ENCODE measurements at regions not wholly inside any gene's neighbourhood (a gene's known extent, or its start where the extent isn't known, plus 50 kb on each side); places are given as distances from the start of the nearest gene placed in this dataset.
"Not testable (repeated sequence)": the region's sequence is repeated elsewhere in the genome, so short reads cannot be mapped to it uniquely, and the experiment has no call there.

DNA sequence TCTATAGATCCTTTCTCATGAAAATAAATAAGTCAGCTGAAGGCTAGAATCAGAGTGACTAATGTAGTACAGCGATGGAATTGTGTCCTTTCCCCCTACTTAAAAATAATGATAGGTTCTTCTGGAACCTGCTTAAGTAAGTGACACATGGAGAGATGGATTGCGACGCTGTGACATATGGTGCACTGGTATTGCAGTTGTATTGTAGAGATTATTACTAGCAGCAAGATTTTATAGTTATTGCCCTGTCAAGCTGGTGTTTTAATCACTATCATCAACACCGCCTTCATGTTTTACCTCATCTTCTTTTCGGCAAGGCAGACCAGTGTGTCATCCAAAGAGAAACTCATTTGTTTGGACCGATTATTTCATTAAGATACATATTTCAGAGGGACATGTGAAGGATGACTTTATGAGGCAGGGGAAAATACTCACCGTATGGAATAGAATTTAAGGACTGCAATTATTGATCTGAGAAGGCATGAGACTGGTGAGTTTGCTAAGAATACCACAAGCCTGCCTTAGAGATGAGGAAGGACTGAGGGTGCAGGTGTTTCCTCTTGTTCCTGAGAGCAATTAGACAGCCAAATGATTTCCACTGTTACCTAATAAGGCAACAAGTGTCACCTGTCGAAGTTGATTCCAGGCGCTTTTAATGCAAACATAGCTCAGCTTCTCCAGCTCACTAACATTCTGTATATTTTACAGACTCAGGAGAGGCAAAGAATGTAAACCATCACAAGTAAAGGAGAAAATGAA is 1855.5 kb downstream of the MAT2B start:
- DNase-seq = no peak

DNA sequence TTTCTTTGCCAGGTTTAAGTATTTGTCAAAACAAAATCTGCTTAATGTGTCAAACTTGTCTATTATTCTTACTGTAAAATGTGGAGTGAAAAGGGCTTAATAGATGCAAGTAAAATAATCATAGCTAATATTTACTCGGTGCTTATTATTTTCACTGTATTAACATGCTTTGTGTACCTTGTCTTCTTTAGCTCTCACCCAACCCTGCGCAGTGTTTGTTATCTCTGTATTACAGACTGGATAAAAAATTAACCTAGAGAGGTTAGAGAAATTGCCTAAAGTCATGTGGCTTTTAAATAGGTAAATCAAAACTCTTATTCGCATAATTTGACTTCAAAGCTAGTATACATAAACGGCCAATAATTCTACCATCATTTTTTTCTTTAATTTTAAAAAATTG is 1864.8 kb downstream of the MAT2B start:
- DNase-seq = no peak

DNA sequence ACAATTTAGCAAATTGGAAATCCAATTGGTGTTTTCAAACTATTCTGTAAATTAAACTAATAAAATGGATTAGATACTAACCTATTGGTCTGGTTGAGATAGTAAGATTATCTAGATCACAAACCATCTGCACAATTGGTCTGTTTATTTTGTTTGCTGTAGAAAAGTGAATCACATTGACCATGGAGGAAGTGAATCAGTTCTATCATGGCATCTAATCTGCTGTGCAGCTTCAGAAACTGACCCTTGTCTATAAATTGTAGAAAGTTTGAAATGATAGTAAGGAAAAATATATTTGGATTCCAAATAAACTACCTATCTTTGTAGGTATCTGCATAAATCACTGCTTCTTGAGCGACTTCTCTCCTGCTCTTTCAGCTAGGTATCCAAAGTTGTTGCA is 1865.4 kb downstream of the MAT2B start:
- no peak for DNase-seq

DNA sequence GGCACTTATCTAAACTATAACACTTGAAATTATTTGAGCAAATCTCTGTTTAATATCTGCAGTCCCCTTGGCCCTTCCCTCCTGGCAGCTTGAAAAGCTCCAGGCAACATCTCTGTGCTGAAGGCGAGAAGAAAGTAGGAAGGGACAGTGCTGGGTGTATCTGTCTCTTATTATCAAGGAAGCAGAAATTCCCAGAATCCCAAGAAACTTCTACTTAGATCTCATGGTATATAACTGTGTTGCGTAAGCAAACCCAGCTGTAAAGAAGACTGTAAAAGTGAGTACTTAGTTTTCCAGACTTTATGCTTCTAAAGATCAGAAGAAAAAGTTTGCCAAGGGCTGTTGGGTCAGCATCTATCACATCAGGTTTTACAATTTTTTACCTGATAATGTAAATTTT is 1869.8 kb downstream of the MAT2B start:
- no peak for DNase-seq

DNA sequence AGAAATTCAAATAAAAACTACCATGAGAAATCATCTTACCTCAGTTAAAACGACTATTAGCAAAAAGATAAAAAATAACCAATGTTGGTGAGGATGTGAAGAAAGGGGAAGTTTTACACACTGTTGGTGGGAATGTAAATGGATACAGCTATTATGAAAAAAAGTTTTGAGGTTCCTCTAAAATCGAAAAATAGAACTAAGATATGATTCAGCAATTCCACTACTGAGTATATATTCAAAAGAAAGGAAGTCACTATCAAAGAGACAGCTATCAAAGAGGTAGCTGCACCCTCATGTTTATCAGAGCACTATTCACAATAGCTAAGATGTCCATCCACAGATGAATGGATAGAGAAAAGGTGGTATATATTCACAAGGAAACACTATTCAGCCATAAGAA is 1888.4 kb downstream of the MAT2B start:
- DNase-seq = no peak

DNA sequence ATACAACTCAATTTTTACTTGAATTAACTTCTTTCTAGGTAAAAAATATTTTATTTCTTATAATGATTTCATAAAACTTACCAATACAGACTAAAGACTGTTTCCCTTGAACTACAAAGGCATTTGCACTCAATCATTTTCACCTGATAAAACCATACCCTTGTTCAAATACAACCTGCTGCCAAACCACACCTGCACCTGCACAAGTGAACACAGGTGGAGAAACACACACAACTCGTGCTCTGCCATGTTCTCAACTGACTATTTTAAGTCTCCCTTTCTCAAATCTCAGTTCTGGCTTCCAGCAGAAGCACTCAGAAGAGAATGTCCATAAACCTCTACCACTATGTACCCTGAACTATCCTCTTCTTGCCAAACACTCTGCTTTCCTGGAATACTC is 1892.1 kb downstream of the MAT2B start:
- DNase-seq = no peak

DNA sequence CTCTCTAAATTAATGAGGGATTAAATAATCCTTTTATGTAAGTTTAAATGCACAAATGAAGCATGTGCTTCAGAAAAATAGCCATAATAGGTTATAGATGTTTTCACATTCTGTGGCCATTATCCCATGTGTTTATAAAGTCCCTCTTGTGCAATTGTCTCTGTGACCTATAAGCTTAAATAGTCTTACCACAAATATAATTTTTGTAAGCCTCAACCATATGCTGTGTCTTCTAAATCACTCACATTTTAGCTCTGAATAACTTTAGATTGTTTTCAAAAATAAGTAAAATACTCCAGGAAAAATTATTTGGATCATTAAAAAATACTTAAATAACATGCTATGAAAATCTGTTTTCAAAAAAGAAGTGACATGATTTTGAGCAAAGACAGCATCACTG is 1894.7 kb downstream of the MAT2B start:
- DNase-seq = no peak

DNA sequence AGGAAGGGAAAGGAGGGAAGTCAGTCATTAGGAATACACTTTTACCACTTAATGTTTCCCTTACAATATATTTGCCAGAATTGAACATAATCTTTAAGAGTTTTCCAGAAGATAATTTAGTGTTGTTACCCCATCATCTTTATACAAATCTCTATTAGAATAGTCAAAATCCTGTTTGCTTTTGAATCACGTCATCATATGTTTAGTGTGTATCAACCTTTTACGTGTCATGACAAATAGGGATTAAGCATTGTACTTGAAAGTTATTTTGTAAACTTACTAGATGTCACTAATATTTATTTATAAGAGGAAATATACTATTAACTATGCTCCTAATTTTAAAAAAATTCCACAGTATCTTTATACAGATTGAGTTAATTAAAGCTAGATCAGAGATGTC is 1899.5 kb downstream of the MAT2B start:
- DNase-seq = no peak

DNA sequence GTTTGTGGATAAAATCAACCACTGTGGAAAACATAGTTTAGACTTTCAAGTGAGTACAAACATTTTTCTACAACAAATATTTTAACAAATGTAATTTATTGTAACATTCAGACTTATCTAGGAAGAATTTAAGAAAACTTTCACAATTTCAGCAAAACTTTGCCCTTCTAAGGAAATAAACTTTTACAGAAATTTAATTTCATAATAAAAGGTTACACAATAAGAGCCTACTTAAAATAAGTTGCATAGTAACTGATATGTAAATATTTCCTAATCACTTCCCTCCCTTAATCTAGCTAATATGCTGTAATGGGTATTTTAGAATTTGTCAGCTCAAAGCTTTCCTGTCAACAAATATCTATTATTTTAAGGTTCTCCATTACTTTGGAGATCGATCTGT is 1899.9 kb downstream of the MAT2B start:
- no peak for DNase-seq

DNA sequence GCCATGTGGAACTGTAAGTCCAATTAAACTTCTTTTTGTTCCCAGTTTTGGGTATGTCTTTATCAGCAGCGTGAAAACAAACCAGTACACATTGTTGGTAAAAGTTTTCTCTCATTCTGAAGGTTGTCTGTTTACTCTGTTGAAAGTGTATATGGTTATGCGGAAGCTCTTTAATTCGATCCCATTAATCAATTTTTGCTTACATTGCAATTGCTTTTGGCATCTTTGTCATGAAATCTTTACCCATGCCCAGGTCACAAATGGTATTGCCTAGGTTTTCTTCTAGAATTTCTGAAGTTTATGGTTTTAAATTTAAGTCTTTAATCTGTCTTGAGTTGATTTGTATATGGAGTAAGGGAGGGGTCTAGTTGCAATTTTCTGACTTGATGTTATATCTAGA is 1901.9 kb downstream of the MAT2B start:
- DNase-seq = no peak

DNA sequence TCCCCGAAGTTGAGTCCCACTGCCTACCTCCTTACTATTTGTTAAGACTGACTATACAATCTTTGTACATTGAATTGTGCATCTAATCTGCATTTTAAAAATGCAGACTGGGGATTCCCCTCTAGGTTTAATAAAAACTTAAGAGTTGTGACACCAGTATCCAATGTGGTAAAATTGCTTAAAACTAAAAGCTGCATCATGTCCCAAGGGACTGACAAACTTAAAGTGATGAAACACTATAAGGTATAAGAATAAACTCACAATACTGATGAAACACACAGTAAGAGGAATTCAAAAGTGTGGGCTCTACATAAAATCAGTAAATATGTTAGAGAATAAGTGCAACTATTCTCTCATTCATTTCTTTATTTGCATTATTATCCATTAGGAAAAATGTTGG is 1905.1 kb downstream of the MAT2B start:
- DNase-seq = no peak

DNA sequence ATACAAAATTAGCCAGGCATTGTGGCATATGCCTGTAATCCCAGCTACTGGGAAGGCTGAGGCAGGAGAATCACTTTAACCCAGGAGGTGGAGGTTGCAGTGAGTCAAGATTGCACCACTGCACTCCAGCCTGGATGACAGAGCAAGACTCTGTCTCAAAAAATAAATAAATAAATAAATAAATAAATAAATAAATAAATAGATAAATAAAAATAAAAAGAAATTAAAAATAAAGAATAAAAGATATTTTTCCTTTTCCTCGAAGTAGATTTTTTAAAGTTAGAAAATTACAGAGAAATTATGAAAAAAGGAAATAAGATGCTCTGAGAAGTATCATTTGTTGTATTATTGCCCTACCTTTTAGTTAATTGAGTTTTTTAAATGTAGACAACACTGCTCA is 1906.1 kb downstream of the MAT2B start:
- not testable (repeated sequence) for DNase-seq

DNA sequence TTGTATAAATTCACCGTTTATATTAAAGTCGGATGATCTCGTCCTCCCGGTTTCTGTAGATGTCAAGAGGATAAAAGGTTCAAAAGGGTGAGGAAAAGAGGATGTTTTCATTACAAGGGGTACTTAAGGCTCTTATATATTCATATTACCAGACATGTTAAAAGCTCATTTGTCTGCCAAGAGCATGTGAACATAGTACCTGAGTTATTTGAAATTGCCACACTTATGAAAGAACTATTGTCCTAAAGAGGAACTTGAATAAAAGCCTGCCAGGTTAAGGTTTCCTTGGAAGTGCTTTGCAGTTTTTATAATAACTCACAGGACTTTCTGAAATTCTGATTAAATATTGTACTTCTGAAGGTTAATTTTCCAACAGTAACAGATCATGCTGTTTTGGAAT is 1915.1 kb downstream of the MAT2B start:
- no peak for DNase-seq

DNA sequence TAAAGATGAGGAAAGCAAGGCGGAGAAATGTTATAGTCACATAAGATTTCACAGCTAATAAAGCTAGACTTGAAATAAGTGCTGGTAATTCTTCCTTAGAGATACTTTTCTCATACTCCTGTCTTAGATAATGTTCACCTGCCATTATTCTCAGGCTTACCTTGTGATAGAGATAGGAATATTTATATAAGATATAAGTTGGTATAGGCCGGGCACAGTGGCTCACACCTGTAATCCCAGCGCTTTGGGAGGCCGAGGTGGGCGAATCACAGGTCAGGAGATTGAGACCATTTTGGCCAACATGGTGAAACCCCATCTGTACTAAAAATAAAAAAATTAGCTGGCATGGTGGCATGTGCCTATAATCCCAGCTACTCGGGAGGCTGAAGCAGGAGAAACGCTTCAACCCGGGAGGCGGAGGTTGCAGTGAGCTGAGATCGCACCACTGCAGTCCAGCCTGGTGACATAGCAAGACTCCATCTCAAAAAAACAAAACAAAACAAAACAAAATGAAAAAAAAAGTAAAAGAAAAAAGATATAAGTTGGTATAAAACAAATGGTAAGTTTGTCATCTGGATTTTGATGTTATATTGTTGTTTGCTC is 1918.4 kb downstream of the MAT2B start:
- no peak for DNase-seq

DNA sequence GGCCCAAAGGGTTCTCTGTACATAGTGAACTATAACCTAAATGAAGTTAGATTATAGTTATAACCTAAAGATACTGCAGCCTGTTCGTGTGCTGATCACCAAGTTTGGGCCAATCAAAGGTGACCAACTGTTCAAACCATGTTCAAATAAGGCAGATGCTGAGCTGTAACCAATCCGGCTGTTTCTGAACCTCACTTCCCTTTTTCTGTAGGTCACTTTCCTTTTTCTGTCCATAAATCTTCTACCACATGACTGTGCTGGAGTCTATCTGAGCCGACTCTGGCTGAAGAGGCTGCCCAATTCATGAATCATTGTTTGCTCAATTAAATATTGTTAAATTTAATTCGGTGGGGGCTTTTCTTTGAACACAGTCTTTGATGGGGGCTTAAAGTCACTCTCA is 1920.2 kb downstream of the MAT2B start:
- no peak for DNase-seq

DNA sequence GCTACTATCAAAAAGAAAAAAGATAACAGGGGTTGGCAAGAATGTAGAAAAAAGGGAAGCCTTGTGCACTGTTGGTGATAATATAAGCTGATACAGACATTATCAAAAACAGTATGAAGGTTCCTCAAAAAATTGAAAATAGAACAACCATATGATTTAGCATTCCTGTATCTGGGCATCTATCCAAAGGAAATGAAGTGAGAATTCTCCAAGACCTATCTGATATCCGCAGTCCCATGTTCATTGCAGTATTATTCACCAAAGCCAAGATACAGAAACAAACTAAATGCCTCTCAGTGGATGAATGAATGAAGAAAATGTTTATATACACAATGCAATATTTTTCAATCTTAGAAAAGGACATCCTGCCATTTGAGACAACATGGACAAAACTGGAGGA is 1943.3 kb downstream of the MAT2B start:
- DNase-seq = no peak

DNA sequence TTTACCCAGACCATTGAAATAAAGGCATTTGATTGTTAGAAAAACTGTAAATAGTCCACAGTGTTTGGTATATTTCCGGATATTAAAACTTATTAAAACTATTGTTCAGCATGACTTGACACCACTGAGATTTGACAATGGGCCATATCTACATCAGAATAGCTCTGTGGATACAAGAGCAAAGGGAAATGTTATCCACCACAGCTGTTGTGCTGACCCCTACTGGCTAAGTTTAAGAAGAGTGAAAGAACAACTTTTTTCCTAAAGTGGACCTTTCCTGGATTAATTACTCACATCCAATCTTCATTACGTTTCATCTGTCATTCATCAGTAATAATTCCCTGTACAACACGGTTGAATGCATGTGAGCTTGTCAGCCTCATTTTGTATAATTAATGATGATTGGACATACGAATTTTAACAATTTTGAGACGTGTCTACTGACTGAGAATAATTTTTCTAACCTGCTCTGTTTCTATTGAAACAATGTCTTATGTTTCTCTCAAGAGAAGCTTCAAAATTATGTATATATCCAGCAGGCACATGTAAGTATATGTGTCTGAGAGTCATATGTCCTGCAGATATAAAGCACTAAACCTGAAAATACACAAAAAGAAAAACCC is 1952.6 kb downstream of the MAT2B start:
- no peak for DNase-seq

DNA sequence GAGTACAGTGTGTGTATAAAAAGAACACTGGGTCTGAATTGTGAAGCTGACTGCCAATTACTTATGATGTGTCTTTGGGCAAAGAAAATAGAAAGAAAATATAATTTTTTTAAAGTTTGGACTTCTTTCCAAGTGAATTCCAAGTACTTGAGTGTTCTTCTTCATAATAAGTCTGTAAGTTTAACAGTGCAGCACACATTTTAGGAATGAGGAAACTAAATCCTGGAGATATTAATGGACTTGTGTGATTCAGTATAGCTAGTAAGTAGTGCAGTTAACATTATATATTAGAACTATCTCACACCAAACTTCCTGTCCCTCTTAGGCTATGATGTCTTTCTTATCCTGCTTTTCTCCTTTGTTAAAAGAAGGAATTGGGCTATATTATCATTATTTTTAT is 1953.8 kb downstream of the MAT2B start:
- no peak for DNase-seq

DNA sequence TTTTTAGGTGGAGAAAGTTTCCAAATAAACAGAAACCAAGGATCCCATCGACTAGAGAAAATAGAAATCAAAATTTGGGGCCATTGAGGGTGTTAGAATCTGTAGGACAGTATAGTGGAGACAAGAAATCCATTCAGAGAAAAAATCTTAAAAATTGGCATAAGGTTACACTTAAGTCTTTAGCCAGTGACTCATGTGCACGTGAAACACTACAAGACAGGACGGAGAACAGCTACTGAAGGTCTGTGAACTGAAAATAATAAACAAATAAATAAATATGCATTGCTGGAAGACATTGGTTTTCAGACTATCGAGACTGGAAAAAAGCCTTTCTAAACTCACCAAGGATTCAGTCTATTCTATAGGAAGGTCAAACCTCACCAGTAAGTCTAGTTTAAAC is 1955.5 kb downstream of the MAT2B start:
- DNase-seq = no peak

DNA sequence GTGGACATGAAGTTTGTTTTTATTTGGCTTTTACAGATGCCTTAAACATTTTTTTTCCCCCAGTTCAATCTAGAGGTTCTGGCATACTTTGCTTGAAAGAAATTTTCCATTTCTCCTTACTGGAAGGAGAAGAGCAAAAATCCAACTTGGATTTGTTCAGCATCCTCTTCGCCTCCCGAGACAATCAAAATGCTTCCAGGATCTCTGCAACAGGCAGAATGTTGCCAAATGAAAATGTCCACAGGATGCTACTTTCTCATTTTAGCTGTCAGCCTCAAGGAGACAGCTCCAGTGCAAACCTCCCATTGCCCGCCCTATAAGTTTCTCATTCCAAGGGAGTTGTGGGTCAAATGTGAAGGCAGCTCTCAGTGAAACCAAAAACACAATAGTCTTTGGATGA is 1972.1 kb downstream of the MAT2B start:
- no peak for DNase-seq

DNA sequence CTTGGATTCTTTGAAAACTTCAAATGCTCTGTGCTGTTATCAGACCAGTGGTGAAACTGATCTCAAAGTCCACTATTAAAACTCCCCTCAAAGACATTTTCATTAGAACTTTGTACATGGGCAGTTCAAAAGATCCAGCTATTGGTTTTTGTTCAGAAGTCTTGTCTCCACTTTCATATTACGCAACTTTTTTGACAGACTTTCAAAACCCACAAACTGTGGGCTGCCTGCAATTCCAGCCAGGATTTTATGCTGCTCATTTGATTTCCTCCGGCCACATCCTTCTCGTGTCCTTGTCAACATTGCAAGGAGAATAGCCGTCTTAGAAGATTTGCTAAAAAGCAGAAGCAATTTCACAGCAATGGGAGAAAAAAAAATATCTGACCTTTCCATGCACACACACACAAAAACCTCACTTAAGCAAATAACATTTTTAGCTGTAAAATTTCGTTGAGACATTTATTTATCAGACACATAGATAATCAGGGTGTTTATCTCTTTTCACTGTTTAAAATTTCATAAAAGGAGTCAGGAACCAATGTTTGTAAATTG is 1990.5 kb downstream of the MAT2B start:
- no peak for DNase-seq

DNA sequence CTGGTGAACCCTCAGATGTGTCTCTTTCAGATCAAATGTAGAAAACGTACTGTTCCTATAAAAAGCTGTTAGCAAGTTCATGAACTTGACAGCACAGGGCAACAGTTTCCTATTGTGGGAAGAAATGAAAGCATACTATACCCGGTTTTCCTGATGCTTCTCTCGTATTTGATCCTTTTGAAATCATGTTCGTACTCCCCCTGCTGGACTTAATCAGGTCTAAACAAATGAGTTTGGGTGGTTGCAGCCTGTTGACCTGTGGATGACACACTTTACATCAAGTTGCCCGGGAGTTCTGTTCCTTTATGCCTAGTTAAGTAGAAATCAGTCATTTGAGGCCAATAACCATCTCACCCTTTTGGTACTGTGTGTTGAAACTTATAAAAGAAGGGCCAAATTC is 1992.3 kb downstream of the MAT2B start:
- no peak for DNase-seq

DNA sequence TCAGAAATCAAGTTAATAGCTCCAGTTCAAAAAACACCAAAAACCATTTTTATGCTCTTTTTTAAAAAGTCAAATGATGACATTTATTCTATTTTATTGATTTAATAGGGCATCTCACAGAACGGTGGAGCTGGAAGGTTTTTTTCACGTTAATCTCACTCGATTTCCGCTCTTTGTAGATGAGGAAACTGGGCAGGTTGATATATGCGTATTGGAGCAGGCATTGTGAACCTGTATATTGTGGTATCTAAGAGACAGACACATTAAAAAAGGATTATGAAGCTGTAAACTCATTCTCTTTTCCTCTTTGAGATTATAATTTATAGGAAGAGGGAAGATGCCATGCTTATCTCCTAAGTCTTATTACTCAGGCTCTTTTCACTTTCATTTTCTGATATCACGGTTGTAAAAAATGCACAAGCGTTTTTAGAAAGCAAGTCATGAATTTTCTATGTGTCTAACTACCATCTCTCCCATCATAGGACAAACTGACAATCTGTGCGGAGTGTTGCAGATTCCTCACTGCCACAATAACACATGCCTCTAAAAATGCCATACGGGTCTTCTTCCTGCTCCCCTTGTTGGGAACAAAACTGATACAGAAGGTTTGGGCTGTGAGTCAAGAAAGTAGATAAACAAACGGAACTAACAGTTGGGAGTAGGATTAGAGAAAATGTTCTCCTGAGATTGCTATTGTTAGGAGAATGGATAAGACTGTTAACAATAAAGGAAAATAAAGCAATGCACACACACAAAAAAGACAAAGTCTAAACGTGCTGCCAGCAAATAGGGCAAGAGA is 1997.7 kb downstream of the MAT2B start:
- DNase-seq = no peak

DNA sequence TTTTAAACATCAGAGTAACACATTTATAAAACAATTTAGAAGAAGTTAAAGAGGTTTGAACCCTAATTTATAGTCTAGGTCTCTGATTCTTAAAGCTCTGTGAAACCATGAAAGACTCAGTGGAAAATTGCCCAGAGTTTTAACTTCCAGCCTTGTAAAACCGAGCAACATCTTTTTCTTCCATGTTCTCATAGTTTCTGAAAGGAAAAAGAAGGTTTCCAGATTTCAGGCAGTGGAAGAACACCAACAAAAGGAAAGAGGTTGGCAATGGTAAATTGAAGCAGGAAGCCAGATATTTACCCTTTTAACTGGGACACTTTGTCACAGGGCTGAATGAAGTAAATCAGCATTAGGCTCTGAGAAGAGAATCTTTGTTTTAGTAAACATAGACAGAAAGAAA is 1999.3 kb downstream of the MAT2B start:
- no peak for DNase-seq

Measured in islet precursor cell (in vitro differentiated cells).